Stimulated activated CD4-positive, alpha-beta T cell treated with anti-CD3 and anti-CD28 coated beads, TNF-alpha, amount 100 ng/mL, for 48 hours (primary cell): ENCODE measurements at regions not wholly inside any gene's neighbourhood (a gene's known extent, or its start where the extent isn't known, plus 50 kb on each side); places are given as distances from the start of the nearest gene placed in this dataset.
"Not testable (repeated sequence)": the region's sequence is repeated elsewhere in the genome, so short reads cannot be mapped to it uniquely, and the experiment has no call there.

Experiments
- DNase-seq, 3 donors: peaks; one replicate each; pipeline ENCODE4 v3.0.0-alpha.2; 2020; ENCODE audit warnings: low read depth in 3 of 3

GRCh38 chr12:13350946-13351345, 154.4 kb downstream of the EMP1 start:
- no peak for DNase-seq

GRCh38 chr12:13350381-13350780, 153.9 kb downstream of the EMP1 start:
- DNase-seq: no peak

GRCh38 chr12:13348464-13348863, 151.9 kb downstream of the EMP1 start:
- DNase-seq: no peak

GRCh38 chr12:13347241-13348043, 150.9 kb downstream of the EMP1 start:
- peak; percentile 41 to 75 (median 52) for DNase-seq

GRCh38 chr12:13345722-13346121, 149.2 kb downstream of the EMP1 start:
- no peak for DNase-seq

GRCh38 chr12:13343375-13343774, 146.8 kb downstream of the EMP1 start:
- DNase-seq: no peak

- DNase-seq: peak in 2 of 3 donors; percentile 10 to 32
Measured at GRCh38 chr12:13342971-13343370, 146.4 kb downstream of the EMP1 start.

- DNase-seq: no peak
Measured at GRCh38 chr12:13340149-13340548, 143.6 kb downstream of the EMP1 start.

GRCh38 chr12:13339538-13339937, 143.0 kb downstream of the EMP1 start:
- DNase-seq: no peak

- no peak for DNase-seq
Measured at GRCh38 chr12:13339091-13339490, 142.6 kb downstream of the EMP1 start.

- DNase-seq: no peak
Measured at GRCh38 chr12:13337791-13338190, 141.3 kb downstream of the EMP1 start.

GRCh38 chr12:13336216-13336615, 139.7 kb downstream of the EMP1 start:
- no peak for DNase-seq

GRCh38 chr12:13328535-13328934, 132.0 kb downstream of the EMP1 start:
- DNase-seq: no peak

- no peak for DNase-seq
Measured at GRCh38 chr12:13326076-13326475, 129.6 kb downstream of the EMP1 start.

- not testable (repeated sequence) for DNase-seq
Measured at GRCh38 chr12:13325037-13325436, 128.5 kb downstream of the EMP1 start.

- no peak for DNase-seq
Measured at GRCh38 chr12:13318231-13319015, 121.9 kb downstream of the EMP1 start.

- DNase-seq: no peak
Measured at GRCh38 chr12:13316587-13317246, 120.2 kb downstream of the EMP1 start.

GRCh38 chr12:13313886-13314285, 117.4 kb downstream of the EMP1 start:
- no peak for DNase-seq

- no peak for DNase-seq
Measured at GRCh38 chr12:13311551-13311950, 115.0 kb downstream of the EMP1 start.

GRCh38 chr12:13307143-13307816, 110.8 kb downstream of the EMP1 start:
- DNase-seq: no peak

GRCh38 chr12:13304924-13305323, 108.4 kb downstream of the EMP1 start:
- DNase-seq: no peak

- no peak for DNase-seq
Measured at GRCh38 chr12:13299457-13299856, 102.9 kb downstream of the EMP1 start.
